H1 (cell line): ENCODE measurements at regions not wholly inside any gene's neighbourhood (a gene's known extent, or its start where the extent isn't known, plus 50 kb on each side); places are given as distances from the start of the nearest gene placed in this dataset.

Experiments used
- CEBPB ChIP-seq: IDR thresholded peaks from 2 replicates; pipeline ENCODE4 v1.6.1; 2012; ENCODE audit warnings: low read depth, low read length
- JUND ChIP-seq: IDR thresholded peaks from 2 replicates; pipeline ENCODE4 v1.6.1; 2011; ENCODE audit warnings: mild to moderate bottlenecking, improper control_type of control experiment, low read length
- MAX ChIP-seq: IDR thresholded peaks from 2 replicates; pipeline ENCODE4 v1.6.1; 2012; ENCODE audit warnings: inconsistent platforms
- SP1 ChIP-seq: IDR thresholded peaks from 2 replicates; pipeline ENCODE4 v1.6.1; 2011; ENCODE audit warnings: low read depth, low read length
- TF ChIP-seq, protein P1 (sequence below), 3 experiments: IDR thresholded peaks; 1 replicate in 2 of 3; 2 replicates in 1 of 3; pipeline versions ENCODE4 v1.5.1 to v1.6.1; 2011; ENCODE audit warnings: low read length in 3 of 3, mild to moderate bottlenecking in 3 of 3, inconsistent platforms in 2 of 3, low read depth in 1 of 3, moderate library complexity in 1 of 3; ENCODE audit not compliant: insufficient read depth in 1 of 3; ENCODE audit errors: control extremely low read depth in 1 of 3

DNA sequence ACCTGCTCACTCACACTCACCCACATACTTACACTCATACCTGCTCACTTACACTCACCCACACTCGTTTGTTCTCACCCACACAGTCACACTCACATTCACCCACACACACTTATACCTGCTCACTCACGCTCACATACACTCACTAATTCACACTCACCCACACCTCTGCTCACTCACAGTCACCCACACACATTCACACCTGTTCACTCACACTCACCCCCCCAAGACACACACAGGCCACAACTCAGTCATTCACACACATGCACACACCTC is 436.2 kb downstream of the BCL11B start:
- TF ChIP-seq SP1: no peak
- TF ChIP-seq MAX: no peak
- TF ChIP-seq, protein P1, sequence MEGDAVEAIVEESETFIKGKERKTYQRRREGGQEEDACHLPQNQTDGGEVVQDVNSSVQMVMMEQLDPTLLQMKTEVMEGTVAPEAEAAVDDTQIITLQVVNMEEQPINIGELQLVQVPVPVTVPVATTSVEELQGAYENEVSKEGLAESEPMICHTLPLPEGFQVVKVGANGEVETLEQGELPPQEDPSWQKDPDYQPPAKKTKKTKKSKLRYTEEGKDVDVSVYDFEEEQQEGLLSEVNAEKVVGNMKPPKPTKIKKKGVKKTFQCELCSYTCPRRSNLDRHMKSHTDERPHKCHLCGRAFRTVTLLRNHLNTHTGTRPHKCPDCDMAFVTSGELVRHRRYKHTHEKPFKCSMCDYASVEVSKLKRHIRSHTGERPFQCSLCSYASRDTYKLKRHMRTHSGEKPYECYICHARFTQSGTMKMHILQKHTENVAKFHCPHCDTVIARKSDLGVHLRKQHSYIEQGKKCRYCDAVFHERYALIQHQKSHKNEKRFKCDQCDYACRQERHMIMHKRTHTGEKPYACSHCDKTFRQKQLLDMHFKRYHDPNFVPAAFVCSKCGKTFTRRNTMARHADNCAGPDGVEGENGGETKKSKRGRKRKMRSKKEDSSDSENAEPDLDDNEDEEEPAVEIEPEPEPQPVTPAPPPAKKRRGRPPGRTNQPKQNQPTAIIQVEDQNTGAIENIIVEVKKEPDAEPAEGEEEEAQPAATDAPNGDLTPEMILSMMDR (IDR thresholded peaks at IDR 0.05; ENCODE audit: control extremely low read depth in 1 of 3, insufficient read depth in 1 of 3, low read depth in 1 of 3, low read length in 3 of 3): no peak
- no peak for TF ChIP-seq JUND
- TF ChIP-seq CEBPB: no peak
